ENCODE measurements at regions not wholly inside any gene's neighbourhood (a gene's known extent, or its start where the extent isn't known, plus 50 kb on each side); places are given as distances from the start of the nearest gene placed in this dataset.

DNA sequence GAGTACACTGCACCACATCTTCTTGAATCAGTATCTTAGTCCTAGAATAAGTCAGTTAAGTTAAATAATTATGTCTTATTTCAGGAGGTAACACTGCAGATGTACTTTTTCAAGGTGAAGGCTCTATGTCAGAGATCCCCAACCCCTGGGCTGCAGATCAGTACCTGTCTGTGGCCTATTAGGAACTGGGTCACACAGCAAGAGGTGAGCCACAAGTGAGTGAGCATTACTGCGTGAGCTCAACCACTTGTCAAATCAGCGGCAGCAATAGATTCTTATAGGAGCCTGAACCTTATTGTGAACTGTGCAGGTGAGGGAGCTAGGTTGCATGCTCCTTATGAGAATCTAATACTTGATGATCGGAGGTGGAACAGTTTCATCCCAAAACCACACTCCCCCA is 851.9 kb upstream of the ALCAM start:
- no peak for TF ChIP-seq EZH2 (IDR thresholded peaks at IDR 0.05; ENCODE audit: borderline replicate concordance, insufficient read depth, low read length, poor library complexity, severe bottlenecking)
- no peak for TF ChIP-seq POLR2AphosphoS5 (IDR thresholded peaks at IDR 0.05)
- TF ChIP-seq MXI1 (conservative IDR thresholded peaks at IDR 0.05; ENCODE audit: poor library complexity, severe bottlenecking), result no peak
- TF ChIP-seq EP300 (conservative IDR thresholded peaks at IDR 0.05; ENCODE audit: poor library complexity, severe bottlenecking), result no peak
